ENCODE measurements at regions not wholly inside any gene's neighbourhood (a gene's known extent, or its start where the extent isn't known, plus 50 kb on each side); places are given as distances from the start of the nearest gene placed in this dataset.

- no peak for TF ChIP-seq CTCF (IDR thresholded peaks at IDR 0.05)
- no peak for TF ChIP-seq POLR2AphosphoS5 (IDR thresholded peaks at IDR 0.05)
- TF ChIP-seq POLR2A (IDR thresholded peaks at IDR 0.05) = no peak
Observed at GRCh38 chr1:222229672-222230312, 318.1 kb downstream of the HHIPL2 start.

Data from sigmoid colon (tissue), 4 donors.